ENCODE measurements at regions not wholly inside any gene's neighbourhood (a gene's known extent, or its start where the extent isn't known, plus 50 kb on each side); places are given as distances from the start of the nearest gene placed in this dataset.

- TF ChIP-seq CTCF (IDR thresholded peaks at IDR 0.05) (no peak), POLR2AphosphoS5 (IDR thresholded peaks at IDR 0.05) (no peak), POLR2A (IDR thresholded peaks at IDR 0.05) (no peak)
These were observed 293.2 kb downstream of the ETS1 start for GRCh38 chr11:128294001-128294670.

All from prostate gland (tissue), 2 donors.